SIG-M5 treated with dmso at 0.1 percent for 504 hours (cell line): ENCODE measurements at regions not wholly inside any gene's neighbourhood (a gene's known extent, or its start where the extent isn't known, plus 50 kb on each side); places are given as distances from the start of the nearest gene placed in this dataset.

Source experiments
- DNase-seq: peaks from one replicate; lab custom pipeline; 2025; ENCODE audit not compliant: unreplicated experiment; lab: John Stamatoyannopoulos, UW

GRCh38 chr9:115250621-115251032, 132.7 kb upstream of the TNC start:
- no peak for DNase-seq

GRCh38 chr9:115254287-115255180, 136.6 kb upstream of the TNC start:
- DNase-seq: no peak

- no peak for DNase-seq
Observed at GRCh38 chr9:115261656-115262081, 143.7 kb upstream of the TNC start.

- peak; percentile 14 for DNase-seq
Observed at GRCh38 chr9:115262477-115262876, 144.5 kb upstream of the TNC start.

GRCh38 chr9:115262952-115263351, 145.0 kb upstream of the TNC start:
- DNase-seq: no peak

- no peak for DNase-seq
Observed at GRCh38 chr9:115263371-115264075, 145.6 kb upstream of the TNC start.

GRCh38 chr9:115264313-115264712, 146.4 kb upstream of the TNC start:
- DNase-seq: no peak

GRCh38 chr9:115267790-115268189, 149.8 kb upstream of the TNC start:
- no peak for DNase-seq

- no peak for DNase-seq
Observed at GRCh38 chr9:115275753-115276152, 157.8 kb upstream of the TNC start.

GRCh38 chr9:115276621-115277020, 158.7 kb upstream of the TNC start:
- no peak for DNase-seq

GRCh38 chr9:115277301-115277700, 159.3 kb upstream of the TNC start:
- DNase-seq: no peak

- no peak for DNase-seq
Observed at GRCh38 chr9:115278326-115279035, 160.5 kb upstream of the TNC start.

GRCh38 chr9:115283395-115283794, 165.4 kb upstream of the TNC start:
- DNase-seq: no peak

- no peak for DNase-seq
Observed at GRCh38 chr9:115285836-115286235, 167.9 kb upstream of the TNC start.

- DNase-seq: no peak
Observed at GRCh38 chr9:115286411-115286810, 168.5 kb upstream of the TNC start.

GRCh38 chr9:115289757-115290208, 171.8 kb upstream of the TNC start:
- DNase-seq: no peak

GRCh38 chr9:115291841-115292240, 173.9 kb upstream of the TNC start:
- DNase-seq: no peak

- DNase-seq: no peak
Observed at GRCh38 chr9:115292584-115293279, 174.8 kb upstream of the TNC start.

- DNase-seq: no peak
Observed at GRCh38 chr9:115295734-115296133, 177.8 kb upstream of the TNC start.

GRCh38 chr9:115296831-115297565, 179.0 kb upstream of the TNC start:
- no peak for DNase-seq
